Liver (tissue), 8 donors: ENCODE measurements at regions not wholly inside any gene's neighbourhood (a gene's known extent, or its start where the extent isn't known, plus 50 kb on each side); places are given as distances from the start of the nearest gene placed in this dataset.
A peak's percentile ranks its signal among the peaks of the same experiment; 100 is the strongest.

Experiments used
- DNase-seq: peaks from one replicate; pipeline ENCODE4 v3.0.0-alpha.2; 2017; ENCODE audit warnings: low spot score
- H3K27ac ChIP-seq, 2 donors: one replicate each; pipeline ENCODE4 v1.7.0; 2013; ENCODE audit warnings: inconsistent platforms in 2 of 2, low read length in 2 of 2, control low read depth in 1 of 2, low read depth in 1 of 2, mild to moderate bottlenecking in 1 of 2
- H3K27me3 ChIP-seq, 4 donors: one replicate each; pipeline versions ENCODE4 v1.6.1 to v1.7.0; 2013; ENCODE audit warnings: low read length in 3 of 4, inconsistent platforms in 1 of 4, mild to moderate bottlenecking in 1 of 4, moderate library complexity in 1 of 4; ENCODE audit not compliant: control insufficient read depth in 4 of 4, insufficient read depth in 4 of 4
- H3K36me3 ChIP-seq, 4 donors: one replicate each; pipeline versions ENCODE4 v1.6.1 to v1.7.0; 2013; ENCODE audit warnings: low read length in 3 of 4, mild to moderate bottlenecking in 3 of 4, low read depth in 1 of 4, moderate library complexity in 1 of 4; ENCODE audit not compliant: control insufficient read depth in 4 of 4, insufficient read depth in 3 of 4
- H3K4me1 ChIP-seq, 4 donors: one replicate each; pipeline versions ENCODE4 v1.6.1 to v1.7.0; 2013; ENCODE audit warnings: low read length in 3 of 4, mild to moderate bottlenecking in 3 of 4, moderate library complexity in 1 of 4; ENCODE audit not compliant: control insufficient read depth in 4 of 4, insufficient read depth in 4 of 4
- H3K4me3 ChIP-seq, 3 donors: one replicate each; pipeline versions ENCODE4 v1.6.1 to v1.7.0; 2013; ENCODE audit warnings: low read length in 3 of 3, control low read depth in 1 of 3, low read depth in 1 of 3, mild to moderate bottlenecking in 1 of 3
- H3K9ac ChIP-seq, 2 donors: one replicate each; pipeline ENCODE4 v1.7.0; 2013; ENCODE audit warnings: low read length in 2 of 2, mild to moderate bottlenecking in 2 of 2, moderate library complexity in 2 of 2, control low read depth in 1 of 2, low read depth in 1 of 2
- H3K9me3 ChIP-seq, 4 donors: one replicate each; pipeline versions ENCODE4 v1.6.1 to v1.7.0; 2013; ENCODE audit warnings: low read length in 3 of 4; ENCODE audit not compliant: control insufficient read depth in 4 of 4
- ATF3 ChIP-seq: IDR thresholded peaks from 2 replicates; pipeline ENCODE4 v1.6.1; 2016; ENCODE audit warnings: antibody characterized with exemption
- CTCF ChIP-seq: fragments of 150-350 bp; IDR thresholded peaks from 2 replicates; pipeline ENCODE4 v1.5.1; 2017; ENCODE audit warnings: improper control_type of control experiment, low read depth, low read length; ENCODE audit not compliant: missing input control
- EGR1 ChIP-seq, 2 donors: IDR thresholded peaks; 2 replicates each; pipeline ENCODE4 v1.6.1; 2016 to 2018; ENCODE audit warnings: antibody characterized with exemption in 2 of 2, low read depth in 2 of 2
- FOXA1 ChIP-seq: IDR thresholded peaks from 2 replicates; pipeline ENCODE4 v1.6.1; 2016; ENCODE audit warnings: antibody characterized with exemption
- FOXA2 ChIP-seq: IDR thresholded peaks from 2 replicates; pipeline ENCODE4 v1.6.1; 2016; ENCODE audit warnings: antibody characterized with exemption
- GABPA ChIP-seq, 2 donors: IDR thresholded peaks in 1 of 2; conservative IDR thresholded peaks in 1 of 2; 2 replicates each; pipeline ENCODE4 v1.6.1; 2016; ENCODE audit warnings: antibody characterized with exemption in 2 of 2, mild to moderate bottlenecking in 1 of 2, moderate library complexity in 1 of 2
- HNF4A ChIP-seq, 2 donors: conservative IDR thresholded peaks; 2 replicates each; pipeline ENCODE4 v1.6.1; 2016; ENCODE audit warnings: antibody characterized with exemption in 2 of 2, mild to moderate bottlenecking in 2 of 2
- HNF4G ChIP-seq: IDR thresholded peaks from 2 replicates; pipeline ENCODE4 v1.6.1; 2016; ENCODE audit warnings: antibody characterized with exemption
- JUND ChIP-seq, 2 donors: IDR thresholded peaks; 2 replicates each; pipeline ENCODE4 v1.6.1; 2016; ENCODE audit warnings: antibody characterized with exemption in 2 of 2
- MAX ChIP-seq: IDR thresholded peaks from 2 replicates; pipeline ENCODE4 v1.6.1; 2016; ENCODE audit warnings: antibody characterized with exemption
- NR2F2 ChIP-seq: IDR thresholded peaks from 2 replicates; pipeline ENCODE4 v1.6.1; 2016; ENCODE audit warnings: antibody characterized with exemption
- RAD21 ChIP-seq, 2 donors: IDR thresholded peaks; 2 replicates each; pipeline ENCODE4 v1.6.1; 2016; ENCODE audit warnings: antibody characterized with exemption in 2 of 2, mild to moderate bottlenecking in 2 of 2
- REST ChIP-seq: IDR thresholded peaks from 2 replicates; pipeline ENCODE4 v1.6.1; 2016; ENCODE audit warnings: antibody characterized with exemption, mild to moderate bottlenecking
- RXRA ChIP-seq, 2 donors: IDR thresholded peaks; 2 replicates each; pipeline ENCODE4 v1.6.1; 2017 to 2018; ENCODE audit warnings: antibody characterized with exemption in 2 of 2, mild to moderate bottlenecking in 1 of 2
- SP1 ChIP-seq: IDR thresholded peaks from 2 replicates; pipeline ENCODE4 v1.6.1; 2018; ENCODE audit warnings: antibody characterized with exemption, mild to moderate bottlenecking
- TAF1 ChIP-seq: conservative IDR thresholded peaks from 2 replicates; pipeline ENCODE4 v1.6.1; 2016; ENCODE audit warnings: antibody characterized with exemption, mild to moderate bottlenecking
- ZBTB33 ChIP-seq: IDR thresholded peaks from 2 replicates; pipeline ENCODE4 v1.6.1; 2016; ENCODE audit warnings: antibody characterized with exemption
- WGBS: extraction: QIAGEN DNeasy Blood & Tissue Kit; methylation state at CpG from one replicate; pipeline ENCODE4 v1.1.7; 2013; 5-methylcytosine and 5-hydroxymethylcytosine counted together
- donor health status: healthy.
- donor health status: healthy.
- donor health status: healthy.
- donor health status: healthy.
- donor health status: healthy.

- H3K36me3 ChIP-seq = no peaks in the 10 kb centered on the region
- H3K9ac ChIP-seq = no peak overlapping the region
- no peaks in the 10 kb centered on the region for H3K27me3 ChIP-seq
- peaks cover 9 to 24% (median 15%) of the 10 kb centered on the region in 4 donors for H3K4me1 ChIP-seq
- no peaks in the 10 kb centered on the region for H3K9me3 ChIP-seq
- peak; percentile 20 for DNase-seq
- H3K27ac ChIP-seq = no peak overlapping the region
- 92% methylated on average over 3 of the region's 3 CpGs for WGBS
- H3K4me3 ChIP-seq = no peak overlapping the region
- TF ChIP-seq RAD21 (IDR thresholded peaks at IDR 0.05) = no peak
- TF ChIP-seq EGR1 (IDR thresholded peaks at IDR 0.05; ENCODE audit: low read depth in 2 of 2) = no peak
- no peak for TF ChIP-seq CTCF
Measured at GRCh38 chr11:69362315-69362714, 68.4 kb downstream of the MYEOV start.

GRCh38 chr11:69364921-69365320 is 71.0 kb downstream of the MYEOV start:
- H3K9me3 ChIP-seq = peaks cover 0 to 6% (median 0%) of the 10 kb centered on the region in 4 donors
- WGBS = 80% methylated on average over 4 of the region's 4 CpGs

GRCh38 chr11:69365558-69365957 is 71.6 kb downstream of the MYEOV start:
- peaks cover 0 to 6% (median 0%) of the 10 kb centered on the region in 4 donors for H3K9me3 ChIP-seq
- H3K4me3 ChIP-seq = no peak overlapping the region
- no peak overlapping the region for H3K27ac ChIP-seq
- no peak for TF ChIP-seq RAD21 (IDR thresholded peaks at IDR 0.05)
- no peak for TF ChIP-seq CTCF
- TF ChIP-seq REST = no peak
- no peak for TF ChIP-seq GABPA (IDR thresholded peaks at IDR 0.05 in 1 of 2, conservative IDR thresholded peaks at IDR 0.05 in 1 of 2)
- no peak for TF ChIP-seq HNF4G
- no peak for TF ChIP-seq SP1
- TF ChIP-seq HNF4A (conservative IDR thresholded peaks at IDR 0.05) = no peak
- TF ChIP-seq JUND (IDR thresholded peaks at IDR 0.05) = no peak
- TF ChIP-seq FOXA1 = no peak
- TF ChIP-seq RXRA (IDR thresholded peaks at IDR 0.05) = no peak
- TF ChIP-seq EGR1 (IDR thresholded peaks at IDR 0.05; ENCODE audit: low read depth in 2 of 2) = no peak
- no peak for TF ChIP-seq TAF1
- no peak for TF ChIP-seq MAX
- no peak for TF ChIP-seq FOXA2
- no peak for TF ChIP-seq ZBTB33
- no peak for TF ChIP-seq NR2F2
- TF ChIP-seq ATF3 = no peak
- no peak overlapping the region for H3K9ac ChIP-seq
- H3K36me3 ChIP-seq = no peaks in the 10 kb centered on the region
- 89% methylated on average over 4 of the region's 4 CpGs for WGBS
- peaks cover under 1 to 6% (median 3%) of the 10 kb centered on the region in 4 donors for H3K4me1 ChIP-seq
- H3K27me3 ChIP-seq = no peaks in the 10 kb centered on the region
- DNase-seq = peak; percentile 25

More at GRCh38 chr11:69364921-69365320, 71.0 kb downstream of the MYEOV start:
- no peak overlapping the region for H3K4me3 ChIP-seq
- H3K9ac ChIP-seq = no peak overlapping the region
- TF ChIP-seq EGR1 (IDR thresholded peaks at IDR 0.05; ENCODE audit: low read depth in 2 of 2) (no peak), TAF1 (no peak), RXRA (IDR thresholded peaks at IDR 0.05) (no peak)
- no peak overlapping the region for H3K27ac ChIP-seq
- no peak for DNase-seq
- H3K27me3 ChIP-seq = no peaks in the 10 kb centered on the region
- H3K36me3 ChIP-seq = no peaks in the 10 kb centered on the region
- peaks cover 4 to 11% (median 6%) of the 10 kb centered on the region in 4 donors for H3K4me1 ChIP-seq
